Skeletal muscle tissue (tissue), 3 donors: ENCODE measurements at regions not wholly inside any gene's neighbourhood (a gene's known extent, or its start where the extent isn't known, plus 50 kb on each side); places are given as distances from the start of the nearest gene placed in this dataset.

Experiments
- H3K27ac ChIP-seq: one replicate; pipeline ENCODE4 v1.7.0; 2013; ENCODE audit warnings: mild to moderate bottlenecking, low read depth, low read length, inconsistent platforms
- H3K27me3 ChIP-seq, 3 donors: one replicate each; pipeline ENCODE4 v1.7.0; 2013; ENCODE audit warnings: low read length in 3 of 3; ENCODE audit not compliant: control insufficient read depth in 3 of 3, insufficient read depth in 3 of 3
- H3K36me3 ChIP-seq, 3 donors: one replicate each; pipeline ENCODE4 v1.7.0; 2013; ENCODE audit warnings: low read length in 3 of 3; ENCODE audit not compliant: control insufficient read depth in 3 of 3, insufficient read depth in 3 of 3
- H3K4me1 ChIP-seq, 3 donors: one replicate each; pipeline ENCODE4 v1.7.0; 2013; ENCODE audit warnings: low read length in 3 of 3, mild to moderate bottlenecking in 3 of 3; ENCODE audit not compliant: control insufficient read depth in 3 of 3, insufficient read depth in 3 of 3
- H3K4me3 ChIP-seq, 3 donors: one replicate each; pipeline ENCODE4 v1.7.0; 2013; ENCODE audit warnings: low read length in 3 of 3
- H3K9ac ChIP-seq, 3 donors: one replicate each; pipeline ENCODE4 v1.7.0; 2013; ENCODE audit warnings: low read length in 3 of 3, mild to moderate bottlenecking in 3 of 3, moderate library complexity in 2 of 3, low read depth in 1 of 3
- H3K9me3 ChIP-seq, 3 donors: one replicate each; pipeline ENCODE4 v1.7.0; 2013; ENCODE audit warnings: low read length in 3 of 3; ENCODE audit not compliant: control insufficient read depth in 3 of 3
- donor health status: Osteomylitis.

DNA sequence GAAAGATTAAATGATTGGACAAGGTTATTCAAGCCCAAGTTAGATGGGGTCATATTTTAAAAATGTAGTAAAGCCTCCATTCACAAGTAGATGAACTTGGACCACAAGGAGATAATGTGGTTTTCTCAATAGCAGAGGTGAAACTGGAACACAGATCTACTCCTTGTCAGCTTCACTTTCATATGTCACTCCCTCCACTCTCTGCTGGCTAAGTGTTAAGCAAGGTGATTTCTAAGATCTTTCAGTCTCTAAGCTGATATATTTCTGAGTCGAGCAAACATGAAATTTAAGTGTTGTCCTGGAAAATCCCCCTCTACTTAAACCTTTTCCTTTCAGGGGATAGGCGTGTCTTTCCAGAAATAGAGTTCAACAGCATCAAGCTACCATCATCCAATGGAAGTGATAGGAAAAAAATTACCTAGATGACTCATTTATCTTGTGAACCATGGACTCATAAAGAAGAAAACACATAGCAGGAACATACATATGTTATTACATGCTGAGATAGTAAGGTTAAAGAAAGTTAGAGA, 275.0 kb downstream of the PTEN start:
- Histone ChIP-seq H3K4me3 (no peak overlapping the region), H3K4me1 (peaks cover 0 to 4% (median 0%) of the 10 kb centered on the region in 3 donors), H3K36me3 (no peaks in the 10 kb centered on the region), H3K9ac (no peak overlapping the region), H3K27me3 (no peaks in the 10 kb centered on the region), H3K9me3 (no peaks in the 10 kb centered on the region), H3K27ac (no peak overlapping the region)

GRCh38 chr10:88147000-88147798, 283.8 kb downstream of the PTEN start:
- Histone ChIP-seq H3K4me1 (peaks cover 2 to 9% (median 6%) of the 10 kb centered on the region in 3 donors), H3K4me3 (peak overlapping the region in 1 of 3 donors; percentile 6), H3K9ac (no peak overlapping the region), H3K36me3 (no peaks in the 10 kb centered on the region), H3K9me3 (no peaks in the 10 kb centered on the region), H3K27me3 (no peaks in the 10 kb centered on the region), H3K27ac (peak overlapping the region; percentile 11)

DNA sequence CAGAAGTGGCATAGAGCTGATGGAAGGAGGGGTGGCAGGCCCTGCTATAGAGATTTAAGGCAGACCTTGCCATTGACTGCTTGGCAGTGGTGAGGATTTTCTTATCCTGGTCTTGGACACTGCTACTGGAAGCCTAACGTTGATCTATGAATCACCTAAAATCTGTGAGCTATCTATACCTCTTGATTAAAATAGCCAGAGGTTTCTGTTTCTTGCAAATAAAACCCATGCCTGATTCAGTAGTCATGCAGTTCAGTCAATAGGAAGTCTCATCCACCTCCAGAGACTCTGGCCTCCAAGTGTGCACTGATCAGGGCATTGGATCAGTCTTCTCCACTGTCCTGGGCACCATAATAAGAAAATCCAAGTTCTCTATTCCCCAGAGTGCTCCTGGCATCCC, 286.5 kb downstream of the PTEN start:
- Histone ChIP-seq H3K27ac (no peak overlapping the region), H3K36me3 (no peaks in the 10 kb centered on the region)

DNA sequence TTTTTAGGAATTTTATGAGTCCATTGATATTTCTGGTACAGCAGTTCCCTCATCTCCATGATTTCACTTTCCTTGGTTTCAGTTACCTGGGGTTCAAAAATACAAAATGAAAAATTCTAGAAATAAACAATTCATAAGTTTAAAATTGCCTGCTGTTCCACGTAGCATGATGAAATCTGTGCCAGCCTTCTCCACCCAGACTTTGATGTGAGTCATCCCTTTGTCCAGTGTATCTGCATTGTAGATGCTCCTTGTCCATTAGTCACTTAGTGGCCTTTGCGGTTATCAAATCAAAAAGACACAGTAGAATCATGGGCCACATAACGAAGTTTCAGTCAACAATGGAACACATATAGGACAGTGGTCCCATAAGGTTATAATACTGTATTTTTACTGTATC, 286.9 kb downstream of the PTEN start:
- Histone ChIP-seq H3K4me3 (no peak overlapping the region), H3K9me3 (no peaks in the 10 kb centered on the region), H3K9ac (no peak overlapping the region), H3K4me1 (peaks cover 9 to 15% (median 10%) of the 10 kb centered on the region in 3 donors), H3K36me3 (no peaks in the 10 kb centered on the region), H3K27ac (no peak overlapping the region), H3K27me3 (no peaks in the 10 kb centered on the region)

More for the DNA sequence above, 286.5 kb downstream of the PTEN start:
- no peak overlapping the region for H3K9ac ChIP-seq
- H3K27me3 ChIP-seq, result no peaks in the 10 kb centered on the region
- no peak overlapping the region for H3K4me3 ChIP-seq
- no peaks in the 10 kb centered on the region for H3K9me3 ChIP-seq
- peaks cover 9 to 15% (median 10%) of the 10 kb centered on the region in 3 donors for H3K4me1 ChIP-seq

DNA sequence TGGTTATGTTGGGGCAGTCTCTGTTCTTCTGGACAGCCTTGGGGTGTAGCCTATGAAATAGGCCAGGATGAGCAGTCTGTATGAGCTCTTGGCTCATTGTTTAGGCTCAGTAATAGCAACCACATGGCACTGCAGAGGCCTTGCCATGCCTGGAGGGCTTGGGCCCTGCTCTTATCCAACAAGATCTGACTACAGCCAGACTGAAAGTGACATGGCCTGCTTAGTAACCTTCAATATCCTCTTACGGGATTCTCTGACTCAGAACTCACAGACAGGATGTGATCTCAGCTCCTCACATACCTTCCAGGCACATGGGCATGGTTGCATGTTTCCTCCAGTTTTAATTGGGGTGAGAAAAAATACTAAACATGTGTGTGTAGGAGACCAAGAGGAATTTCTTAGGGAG, 289.3 kb downstream of the PTEN start:
- H3K4me3 ChIP-seq, result peak overlapping the region in 1 of 3 donors; percentile 11
- H3K9me3 ChIP-seq, result no peaks in the 10 kb centered on the region
- no peaks in the 10 kb centered on the region for H3K36me3 ChIP-seq
- peaks cover 8 to 19% (median 14%) of the 10 kb centered on the region in 3 donors for H3K4me1 ChIP-seq
- H3K9ac ChIP-seq, result no peak overlapping the region
- no peaks in the 10 kb centered on the region for H3K27me3 ChIP-seq
- H3K27ac ChIP-seq, result peak overlapping the region; percentile 38

- Histone ChIP-seq H3K9me3 (no peaks in the 10 kb centered on the region), H3K4me1 (peaks cover 10 to 17% (median 14%) of the 10 kb centered on the region in 3 donors), H3K9ac (no peak overlapping the region), H3K36me3 (no peaks in the 10 kb centered on the region), H3K27ac (no peak overlapping the region), H3K27me3 (no peaks in the 10 kb centered on the region), H3K4me3 (no peak overlapping the region)
Observed at GRCh38 chr10:88154596-88155250, 291.3 kb downstream of the PTEN start.

DNA sequence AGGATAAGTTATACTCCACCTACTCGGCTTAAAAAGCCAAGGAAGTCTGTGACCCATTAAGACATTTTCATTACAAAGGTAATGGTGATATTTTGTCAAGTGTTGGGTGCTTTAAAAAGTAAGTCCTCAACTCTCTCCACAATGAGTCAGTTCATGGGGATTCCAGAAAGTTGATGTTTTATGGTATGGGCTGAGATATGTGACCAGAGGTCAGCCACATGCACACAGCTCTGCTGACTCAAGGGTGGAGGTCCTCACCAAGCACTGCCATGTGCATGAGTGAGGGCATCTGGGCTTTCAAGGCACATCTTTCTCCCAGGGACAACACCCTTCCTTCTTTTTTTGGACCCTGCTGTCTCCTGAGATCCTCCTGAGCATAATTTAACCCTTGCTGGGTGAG, 292.9 kb downstream of the PTEN start:
- H3K4me3 ChIP-seq, result no peak overlapping the region
- H3K9me3 ChIP-seq, result no peaks in the 10 kb centered on the region
- no peak overlapping the region for H3K9ac ChIP-seq
- H3K36me3 ChIP-seq, result no peaks in the 10 kb centered on the region
- peaks cover 10 to 14% (median 12%) of the 10 kb centered on the region in 3 donors for H3K4me1 ChIP-seq
- H3K27ac ChIP-seq, result no peak overlapping the region
- H3K27me3 ChIP-seq, result no peaks in the 10 kb centered on the region

DNA sequence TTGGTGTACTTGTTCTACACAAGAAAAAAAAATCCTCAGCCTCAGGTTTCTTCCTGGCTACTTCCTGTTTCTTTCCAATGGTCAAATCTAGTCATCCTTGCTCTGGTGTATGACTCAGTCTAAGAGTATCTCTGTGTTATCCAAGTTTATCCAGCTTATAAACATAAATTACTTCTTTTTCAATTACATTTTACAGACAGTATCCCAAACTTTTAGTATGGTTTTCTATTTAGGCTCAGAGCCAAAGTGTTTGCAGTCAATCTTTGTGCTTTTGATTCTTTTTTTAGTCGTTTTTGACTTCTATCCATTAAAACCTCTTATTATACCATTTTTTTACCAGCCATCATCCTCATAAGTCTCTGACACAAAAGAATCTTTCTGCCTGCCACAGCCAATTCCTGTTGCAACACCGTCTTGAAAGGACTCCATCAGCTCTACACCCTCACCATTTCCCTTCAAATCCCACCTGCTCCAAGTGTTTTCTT, 294.6 kb downstream of the PTEN start:
- H3K27ac ChIP-seq, result peak overlapping the region; percentile 69
- H3K9ac ChIP-seq, result no peak overlapping the region
- peaks cover 4 to 8% (median 6%) of the 10 kb centered on the region in 3 donors for H3K4me1 ChIP-seq
- no peaks in the 10 kb centered on the region for H3K27me3 ChIP-seq
- H3K9me3 ChIP-seq, result no peaks in the 10 kb centered on the region
- no peaks in the 10 kb centered on the region for H3K36me3 ChIP-seq
- H3K4me3 ChIP-seq, result no peak overlapping the region

GRCh38 chr10:88158526-88159122, 295.2 kb downstream of the PTEN start:
- Histone ChIP-seq H3K9me3 (no peaks in the 10 kb centered on the region), H3K9ac (no peak overlapping the region), H3K27ac (peak overlapping the region; percentile 69), H3K36me3 (no peaks in the 10 kb centered on the region), H3K27me3 (no peaks in the 10 kb centered on the region), H3K4me1 (peaks cover 4 to 8% (median 6%) of the 10 kb centered on the region in 3 donors), H3K4me3 (no peak overlapping the region)
